ENCODE measurements at regions not wholly inside any gene's neighbourhood (a gene's known extent, or its start where the extent isn't known, plus 50 kb on each side); places are given as distances from the start of the nearest gene placed in this dataset.
A peak's percentile ranks its signal among the peaks of the same experiment; 100 is the strongest.

DNA sequence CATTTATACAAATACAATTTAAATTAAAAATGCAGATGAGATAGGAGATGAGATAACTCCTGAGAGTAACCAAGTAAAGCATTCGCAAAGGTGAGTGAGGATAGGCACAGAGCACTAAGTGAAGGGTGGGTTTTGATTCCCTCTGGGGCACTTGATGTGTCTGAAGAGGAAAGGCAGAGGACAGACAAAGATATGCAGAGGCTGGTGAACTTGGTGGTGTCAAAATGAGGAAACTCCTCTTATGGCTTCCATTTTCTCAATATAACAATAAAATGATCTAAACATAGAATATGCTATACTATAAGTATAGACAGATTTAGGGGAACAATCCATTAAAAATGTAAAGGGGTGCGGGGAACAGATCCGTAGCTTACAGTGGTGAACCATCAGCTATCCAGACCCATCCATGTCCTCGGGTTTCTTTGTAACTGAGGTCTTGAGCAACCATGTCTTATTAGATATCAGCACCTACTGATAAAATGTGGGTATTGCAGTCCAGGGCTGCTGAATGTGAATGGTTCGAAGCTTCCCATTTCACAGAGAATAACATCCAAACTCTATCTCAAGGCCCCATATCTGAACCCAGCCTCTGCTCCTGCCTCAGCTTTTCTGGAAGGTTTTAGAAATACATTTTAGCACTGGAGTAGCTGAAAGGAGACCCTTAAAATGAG is 73.9 kb upstream of the SLC10A2 start:
- DNase-seq (ENCODE audit: low spot score) = no peak
- in situ Hi-C loops (cut with HindIII; ENCODE audit: low sequenced_read_pairs) = no loop called here

DNA sequence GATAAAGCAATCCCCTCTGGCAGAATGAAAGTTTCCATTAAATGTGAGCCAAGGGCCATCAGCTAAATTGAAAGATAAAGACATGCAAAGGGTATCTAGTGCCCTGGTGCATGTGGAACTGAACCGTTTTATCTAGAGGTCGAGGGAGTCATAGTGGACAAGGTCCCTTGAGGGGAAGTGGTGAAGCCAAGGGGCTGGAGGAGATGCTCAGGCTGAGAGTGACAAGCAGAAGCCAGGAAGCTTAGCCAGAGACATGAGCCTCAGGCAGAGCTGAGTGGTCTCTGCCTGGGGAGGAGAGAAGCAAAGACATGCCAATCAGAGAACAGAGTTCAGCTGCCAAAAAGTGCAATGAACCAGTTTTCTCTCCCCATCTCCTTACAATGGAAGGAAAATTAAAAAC is 68.1 kb upstream of the SLC10A2 start:
- DNase-seq (ENCODE audit: low spot score) = no peak
- in situ Hi-C loops (cut with HindIII; ENCODE audit: low sequenced_read_pairs) = no loop called here

- in situ Hi-C loops (cut with HindIII; ENCODE audit: low sequenced_read_pairs) = no loop called here
- peak; percentile 23 for DNase-seq (ENCODE audit: low spot score)
These were observed 67.3 kb upstream of the SLC10A2 start for GRCh38 chr13:103133556-103133955.

DNA sequence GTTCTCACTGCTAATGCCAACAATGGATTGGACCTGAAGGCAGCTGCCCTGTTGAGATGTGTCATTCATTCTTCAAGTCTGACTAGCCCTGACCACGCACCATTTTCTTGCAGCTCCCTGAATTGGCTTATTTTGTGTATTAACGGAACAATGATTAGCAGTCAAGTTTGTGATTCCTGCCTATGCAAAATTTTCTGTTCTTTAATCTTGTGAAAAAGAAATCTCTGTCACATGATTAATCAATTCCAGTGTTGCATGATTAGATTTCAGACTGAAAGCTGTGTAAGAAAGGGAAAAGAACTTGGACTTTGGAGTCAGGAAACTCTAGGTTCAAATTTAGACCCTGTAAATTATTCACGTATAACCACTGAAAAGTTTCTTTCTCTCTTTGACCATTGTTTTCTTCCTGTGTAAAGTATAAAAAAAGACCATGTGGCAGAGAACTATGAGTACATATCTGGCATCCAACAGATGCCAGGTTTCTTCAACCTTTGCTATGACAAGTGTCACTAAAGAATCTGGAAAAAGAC is 64.5 kb upstream of the SLC10A2 start:
- in situ Hi-C loops (cut with HindIII; ENCODE audit: low sequenced_read_pairs) = no loop called here

DNA sequence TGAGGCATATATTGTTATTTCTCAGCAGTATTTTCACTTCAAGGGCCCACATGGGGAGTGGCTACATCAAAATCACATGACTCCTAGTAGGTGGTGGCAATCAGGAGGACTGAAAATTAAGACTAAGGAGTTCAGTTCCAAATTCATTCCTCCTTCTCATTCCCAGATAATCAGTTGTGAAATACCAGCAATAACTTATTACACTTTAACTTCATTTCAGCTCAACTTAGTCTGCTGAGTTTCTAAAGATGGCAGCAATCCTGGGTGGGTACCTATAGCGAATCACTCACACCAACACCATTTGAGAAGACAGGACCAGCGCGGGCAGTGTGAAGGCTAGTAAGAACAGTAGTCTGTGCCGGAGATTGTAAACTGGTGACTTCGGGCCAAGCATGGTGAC is 63.9 kb upstream of the SLC10A2 start:
- no peak for DNase-seq (ENCODE audit: low spot score)
- in situ Hi-C loops (cut with HindIII; ENCODE audit: low sequenced_read_pairs) = no loop called here

More for the DNA sequence above, 64.5 kb upstream of the SLC10A2 start:
- no peak for DNase-seq (ENCODE audit: low spot score)
